Amniotic epithelial cell (primary cell): ENCODE measurements at regions not wholly inside any gene's neighbourhood (a gene's known extent, or its start where the extent isn't known, plus 50 kb on each side); places are given as distances from the start of the nearest gene placed in this dataset.
"Not testable (repeated sequence)": the region's sequence is repeated elsewhere in the genome, so short reads cannot be mapped to it uniquely, and the experiment has no call there.

Experiments used
- DNase-seq: peaks from one replicate; pipeline ENCODE4 v3.0.0-alpha.2; 2010; ENCODE audit warnings: low read depth

DNA sequence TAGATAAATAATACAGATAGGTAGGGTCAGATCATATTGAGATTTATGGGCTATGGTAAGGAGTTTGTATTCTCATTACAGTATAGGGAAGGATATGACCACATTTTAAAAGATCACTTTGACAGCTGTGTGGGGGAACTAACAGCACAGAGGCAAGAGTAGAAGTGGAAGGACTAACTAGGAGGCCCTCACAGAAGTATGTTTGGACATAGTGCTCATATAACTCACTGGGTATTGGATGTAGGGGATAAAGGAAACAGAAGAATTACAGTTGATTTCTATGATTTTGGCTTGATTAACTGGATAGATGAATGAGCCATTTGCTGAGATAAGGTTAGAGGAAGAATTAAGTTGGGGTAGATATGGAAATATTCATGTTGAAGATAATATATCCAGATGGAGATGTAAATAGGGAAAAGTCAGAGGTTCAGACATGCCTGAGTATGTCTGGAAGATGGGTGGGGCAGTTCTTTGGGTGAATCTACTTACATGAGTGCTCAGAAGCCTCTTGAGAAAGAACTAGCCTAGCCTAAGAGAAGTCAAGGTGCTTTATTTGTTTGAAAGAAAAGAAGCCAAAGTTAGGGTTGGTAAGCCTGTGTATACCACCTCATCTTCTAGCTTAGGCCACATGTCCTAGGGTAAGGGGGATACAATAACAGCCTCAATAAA, 133.4 kb downstream of the NDFIP2 start:
- no peak for DNase-seq

GRCh38 chr13:79612604-79613003, 131.6 kb downstream of the NDFIP2 start:
- DNase-seq: no peak

DNA sequence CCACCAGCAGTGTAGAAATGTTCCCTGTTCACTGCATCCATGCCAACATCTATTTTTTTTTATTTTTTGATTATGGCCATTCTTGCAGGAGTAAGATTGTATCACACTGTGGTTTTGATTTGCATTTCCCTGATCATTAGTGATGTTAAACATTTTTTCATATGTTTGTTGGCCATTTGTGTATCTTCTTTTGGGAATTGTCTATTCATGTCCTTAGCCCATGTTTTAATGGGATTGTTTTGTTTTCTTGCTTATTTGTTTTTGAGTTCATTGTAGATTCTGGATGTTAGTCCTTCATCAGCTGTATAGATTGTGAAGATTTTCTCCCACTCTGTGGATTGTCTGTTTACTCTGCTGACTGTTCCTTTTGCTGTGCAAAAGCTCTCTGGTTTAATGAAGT, 126.9 kb downstream of the NDFIP2 start:
- DNase-seq: not testable (repeated sequence)
